ENCODE measurements at regions not wholly inside any gene's neighbourhood (a gene's known extent, or its start where the extent isn't known, plus 50 kb on each side); places are given as distances from the start of the nearest gene placed in this dataset.

DNA sequence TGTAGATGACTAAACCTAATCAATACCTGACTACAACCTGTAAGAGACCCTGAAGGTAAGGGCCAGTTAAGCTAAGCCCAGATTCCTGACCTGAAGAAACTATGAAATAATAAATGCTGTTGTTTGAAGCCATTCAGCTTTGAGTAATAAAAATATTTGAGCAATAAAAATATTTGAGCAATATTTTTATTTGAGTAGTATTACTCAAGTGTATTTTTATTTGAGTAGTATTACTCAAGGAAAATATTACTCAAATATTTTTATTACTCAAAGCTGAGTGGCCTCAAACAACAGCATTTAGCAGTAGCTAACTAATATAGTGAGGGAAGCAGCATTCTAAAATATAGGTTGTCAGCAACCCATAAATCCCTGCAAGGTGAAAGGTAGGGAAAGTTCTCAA is 143.8 kb upstream of the RARB start (continued):
- TF ChIP-seq CHD7 (IDR thresholded peaks at IDR 0.05; ENCODE audit: insufficient replicate concordance, low read length) (no peak), E2F6 (IDR thresholded peaks at IDR 0.05) (no peak), SAP30 (IDR thresholded peaks at IDR 0.05; ENCODE audit: insufficient read depth, insufficient replicate concordance, low read length) (no peak), TEAD4 (IDR thresholded peaks at IDR 0.05; ENCODE audit: low read depth, low read length) (no peak), ASH2L (IDR thresholded peaks at IDR 0.05; ENCODE audit: low read length) (no peak), SP1 (IDR thresholded peaks at IDR 0.05; ENCODE audit: low read depth, low read length) (no peak), USF2 (IDR thresholded peaks at IDR 0.05; ENCODE audit: low read length) (no peak)
- TF ChIP-seq, protein P1, sequence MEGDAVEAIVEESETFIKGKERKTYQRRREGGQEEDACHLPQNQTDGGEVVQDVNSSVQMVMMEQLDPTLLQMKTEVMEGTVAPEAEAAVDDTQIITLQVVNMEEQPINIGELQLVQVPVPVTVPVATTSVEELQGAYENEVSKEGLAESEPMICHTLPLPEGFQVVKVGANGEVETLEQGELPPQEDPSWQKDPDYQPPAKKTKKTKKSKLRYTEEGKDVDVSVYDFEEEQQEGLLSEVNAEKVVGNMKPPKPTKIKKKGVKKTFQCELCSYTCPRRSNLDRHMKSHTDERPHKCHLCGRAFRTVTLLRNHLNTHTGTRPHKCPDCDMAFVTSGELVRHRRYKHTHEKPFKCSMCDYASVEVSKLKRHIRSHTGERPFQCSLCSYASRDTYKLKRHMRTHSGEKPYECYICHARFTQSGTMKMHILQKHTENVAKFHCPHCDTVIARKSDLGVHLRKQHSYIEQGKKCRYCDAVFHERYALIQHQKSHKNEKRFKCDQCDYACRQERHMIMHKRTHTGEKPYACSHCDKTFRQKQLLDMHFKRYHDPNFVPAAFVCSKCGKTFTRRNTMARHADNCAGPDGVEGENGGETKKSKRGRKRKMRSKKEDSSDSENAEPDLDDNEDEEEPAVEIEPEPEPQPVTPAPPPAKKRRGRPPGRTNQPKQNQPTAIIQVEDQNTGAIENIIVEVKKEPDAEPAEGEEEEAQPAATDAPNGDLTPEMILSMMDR (IDR thresholded peaks at IDR 0.05; ENCODE audit: control extremely low read depth in 1 of 3, insufficient read depth in 1 of 3, low read depth in 1 of 3, low read length in 3 of 3) = no peak

Data from H1 (cell line).